ENCODE measurements at regions not wholly inside any gene's neighbourhood (a gene's known extent, or its start where the extent isn't known, plus 50 kb on each side); places are given as distances from the start of the nearest gene placed in this dataset.

DNA sequence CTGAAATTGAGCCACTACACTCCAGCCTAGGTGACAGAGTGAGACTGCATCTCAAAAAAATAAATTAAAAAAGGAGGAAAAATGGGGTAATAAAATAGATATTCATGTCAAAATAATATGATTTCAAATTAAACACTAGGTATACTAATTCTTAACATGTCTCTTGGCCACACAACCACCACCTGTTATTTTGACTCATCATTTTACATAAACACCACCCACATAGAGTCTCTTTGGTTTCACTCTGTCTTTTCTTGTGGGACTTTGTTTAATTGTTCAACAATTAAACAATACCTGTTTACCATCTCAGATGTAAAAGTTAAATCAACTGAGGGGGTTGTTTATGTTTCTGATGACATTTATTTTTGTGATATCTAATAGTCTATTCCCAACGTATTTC is 476.8 kb upstream of the ADGRB3 start (continued):
- no peak for TF ChIP-seq PBX3 (IDR thresholded peaks at IDR 0.05; ENCODE audit: insufficient replicate concordance, low read depth, low read length)
- TF ChIP-seq HCFC1 (IDR thresholded peaks at IDR 0.05; ENCODE audit: low read length), result no peak
- 0 out of 4 replicates have a peak, but pooled peaks of 1 of the 2 experiments have one; percentile 31 for TF ChIP-seq BHLHE40 (IDR thresholded peaks at IDR 0.05; ENCODE audit: borderline replicate concordance in 1 of 2, low read depth in 2 of 2, low read length in 1 of 2)
- TF ChIP-seq JUNB (IDR thresholded peaks at IDR 0.05), result peak; percentile 87
- TF ChIP-seq ATF2 (IDR thresholded peaks at IDR 0.05; ENCODE audit: low read length), result 0 out of 2 replicates have a peak, but pooled peaks have one; percentile 17
- TF ChIP-seq, protein P1, sequence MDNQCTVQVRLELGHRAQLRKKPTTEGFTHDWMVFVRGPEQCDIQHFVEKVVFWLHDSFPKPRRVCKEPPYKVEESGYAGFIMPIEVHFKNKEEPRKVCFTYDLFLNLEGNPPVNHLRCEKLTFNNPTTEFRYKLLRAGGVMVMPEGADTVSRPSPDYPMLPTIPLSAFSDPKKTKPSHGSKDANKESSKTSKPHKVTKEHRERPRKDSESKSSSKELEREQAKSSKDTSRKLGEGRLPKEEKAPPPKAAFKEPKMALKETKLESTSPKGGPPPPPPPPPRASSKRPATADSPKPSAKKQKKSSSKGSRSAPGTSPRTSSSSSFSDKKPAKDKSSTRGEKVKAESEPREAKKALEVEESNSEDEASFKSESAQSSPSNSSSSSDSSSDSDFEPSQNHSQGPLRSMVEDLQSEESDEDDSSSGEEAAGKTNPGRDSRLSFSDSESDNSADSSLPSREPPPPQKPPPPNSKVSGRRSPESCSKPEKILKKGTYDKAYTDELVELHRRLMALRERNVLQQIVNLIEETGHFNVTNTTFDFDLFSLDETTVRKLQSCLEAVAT (IDR thresholded peaks at IDR 0.05), result 0 out of 2 replicates have a peak, but pooled peaks have one; percentile 32
- TF ChIP-seq CBFB (IDR thresholded peaks at IDR 0.05; ENCODE audit: low read depth), result 0 out of 2 replicates have a peak, but pooled peaks have one; percentile 25
- TF ChIP-seq NR2F1 (conservative IDR thresholded peaks at IDR 0.05), result 0 out of 2 replicates have a peak, but pooled peaks have one; percentile 43
- TF ChIP-seq PKNOX1 (IDR thresholded peaks at IDR 0.05), result no peak
- no peak for TF ChIP-seq YY1 (IDR thresholded peaks at IDR 0.05; ENCODE audit: low read depth, low read length)
- peak; percentile 82; the same call in 1 of the 3 replicates for TF ChIP-seq POU2F2 (IDR thresholded peaks at IDR 0.05; ENCODE audit: borderline replicate concordance, low read depth, low read length)
- no peak for TF ChIP-seq POLR2AphosphoS2 (IDR thresholded peaks at IDR 0.05; ENCODE audit: low read depth, low read length)
- no peak for TF ChIP-seq ATF7 (IDR thresholded peaks at IDR 0.05; ENCODE audit: low read depth)
- TF ChIP-seq SUZ12 (IDR thresholded peaks at IDR 0.05; ENCODE audit: unreplicated experiment), result no peak
- TF ChIP-seq LARP7 (IDR thresholded peaks at IDR 0.05), result no peak
- no peak for TF ChIP-seq E4F1 (IDR thresholded peaks at IDR 0.05; ENCODE audit: borderline replicate concordance, partially characterized antibody)
- no peak for TF ChIP-seq SREBF1 (IDR thresholded peaks at IDR 0.05; ENCODE audit: low read length)
- TF ChIP-seq EZH2 (IDR thresholded peaks at IDR 0.05; ENCODE audit: borderline replicate concordance, control insufficient read depth, low read depth, low read length), result no peak
- TF ChIP-seq ELK1 (IDR thresholded peaks at IDR 0.05; ENCODE audit: low read depth, low read length), result no peak
- no peak for TF ChIP-seq GATAD2B (conservative IDR thresholded peaks at IDR 0.05; ENCODE audit: low read depth)
- no peak for TF ChIP-seq SMAD1 (IDR thresholded peaks at IDR 0.05; ENCODE audit: low read depth, partially characterized antibody)
- no peak for TF ChIP-seq MEF2A (IDR thresholded peaks at IDR 0.05; ENCODE audit: insufficient read depth, low read depth, low read length)
- TF ChIP-seq SIN3A (IDR thresholded peaks at IDR 0.05; ENCODE audit: low read depth, low read length), result no peak
